Activated CD8-positive, alpha-beta memory T cell treated with anti-CD3 and anti-CD28 coated beads for 36 hours (primary cell): ENCODE measurements at regions not wholly inside any gene's neighbourhood (a gene's known extent, or its start where the extent isn't known, plus 50 kb on each side); places are given as distances from the start of the nearest gene placed in this dataset.
"Not testable (repeated sequence)": the region's sequence is repeated elsewhere in the genome, so short reads cannot be mapped to it uniquely, and the experiment has no call there.

Source experiments
- CTCF ChIA-PET: fragments of 350-600 bp; sonication (Branson Sonifier 250); formaldehyde crosslinking; loops from one replicate; lab custom pipeline; 2021; ENCODE audit warnings: antibody characterized with exemption; lab: Charles Lee
- POLR2A ChIA-PET: fragments of 350-600 bp; sonication (Branson Sonifier 250); formaldehyde crosslinking; loops from one replicate; lab custom pipeline; 2021; ENCODE audit warnings: antibody characterized with exemption; lab: Charles Lee

- ChIA-PET CTCF (no interaction called here), POLR2A (no interaction called here)
Observed at GRCh38 chr13:99730403-99730802, 229.1 kb downstream of the TM9SF2 start.

- POLR2A ChIA-PET: no interaction called here
- CTCF ChIA-PET: no interaction called here
Observed at GRCh38 chr13:99729745-99730144, 228.5 kb downstream of the TM9SF2 start.

DNA sequence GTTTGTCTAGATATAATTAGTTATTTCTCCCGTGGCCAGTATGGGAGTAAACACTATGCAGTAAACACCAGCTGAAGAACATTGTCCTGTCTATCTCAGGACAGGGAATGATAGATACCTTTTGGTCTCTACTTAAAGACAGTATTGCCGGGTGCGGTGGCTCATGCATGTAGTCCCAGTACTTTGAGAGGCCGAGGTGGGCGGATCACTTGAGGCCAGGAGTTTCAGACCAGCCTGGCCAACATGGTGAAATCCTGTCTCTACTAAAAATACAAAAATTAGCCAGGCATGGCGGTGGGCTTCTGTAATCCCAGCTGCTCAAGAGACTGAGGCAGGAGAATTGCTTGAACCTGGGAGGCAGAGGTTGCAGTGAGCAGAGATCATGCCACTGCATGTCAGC, 226.4 kb downstream of the TM9SF2 start:
- POLR2A ChIA-PET, CTCF ChIA-PET: not testable (repeated sequence)

DNA sequence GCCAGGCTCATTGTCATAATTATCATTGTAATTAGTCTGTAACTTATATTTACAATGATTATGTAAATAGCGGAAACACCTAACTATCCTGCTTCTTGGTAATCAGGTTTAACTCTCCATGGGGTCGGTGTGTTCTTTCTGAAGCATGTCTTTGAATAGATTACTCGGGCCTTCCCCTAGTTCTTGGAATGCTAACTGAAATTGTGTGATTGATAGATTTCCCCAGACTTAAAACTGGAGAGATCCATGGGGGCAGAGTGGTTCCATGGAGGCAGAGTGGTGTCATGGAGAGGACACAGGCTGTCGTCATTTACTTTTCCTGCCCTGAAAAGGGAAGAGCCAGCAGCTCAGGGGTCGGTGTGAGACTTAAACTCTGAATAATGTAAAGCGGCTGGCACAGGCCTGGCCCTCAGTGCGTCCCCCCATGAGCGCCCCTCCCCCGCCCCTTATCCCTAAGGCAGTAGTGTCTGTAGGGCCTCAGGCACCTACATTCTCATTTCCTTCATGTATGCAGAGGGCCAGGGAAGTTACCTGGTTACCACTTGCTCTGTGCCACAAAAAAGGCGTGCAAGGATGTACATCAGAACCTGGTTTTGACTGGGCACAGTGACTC, 225.1 kb downstream of the TM9SF2 start:
- ChIA-PET POLR2A (no interaction called here), CTCF (no interaction called here)

DNA sequence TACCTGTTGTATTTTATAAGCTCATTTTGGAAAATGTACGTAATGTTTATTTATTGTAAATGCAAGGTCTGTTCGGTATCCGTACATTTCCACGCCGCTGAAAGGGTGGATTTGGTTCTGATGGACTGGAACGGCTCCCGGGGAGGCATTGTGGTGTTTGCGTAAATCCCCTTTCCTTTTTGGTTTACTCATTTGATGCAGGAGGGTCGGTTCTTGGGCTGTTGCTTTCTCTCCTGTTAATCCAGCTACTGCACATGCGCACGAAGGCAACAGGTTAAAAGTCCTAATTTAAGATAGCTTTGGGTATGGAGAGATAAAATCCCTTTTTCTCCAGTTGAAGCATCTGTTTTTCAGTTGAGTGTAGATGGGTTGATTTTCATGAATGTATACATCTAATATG, 224.4 kb downstream of the TM9SF2 start:
- CTCF ChIA-PET: no interaction called here
- POLR2A ChIA-PET: no interaction called here

DNA sequence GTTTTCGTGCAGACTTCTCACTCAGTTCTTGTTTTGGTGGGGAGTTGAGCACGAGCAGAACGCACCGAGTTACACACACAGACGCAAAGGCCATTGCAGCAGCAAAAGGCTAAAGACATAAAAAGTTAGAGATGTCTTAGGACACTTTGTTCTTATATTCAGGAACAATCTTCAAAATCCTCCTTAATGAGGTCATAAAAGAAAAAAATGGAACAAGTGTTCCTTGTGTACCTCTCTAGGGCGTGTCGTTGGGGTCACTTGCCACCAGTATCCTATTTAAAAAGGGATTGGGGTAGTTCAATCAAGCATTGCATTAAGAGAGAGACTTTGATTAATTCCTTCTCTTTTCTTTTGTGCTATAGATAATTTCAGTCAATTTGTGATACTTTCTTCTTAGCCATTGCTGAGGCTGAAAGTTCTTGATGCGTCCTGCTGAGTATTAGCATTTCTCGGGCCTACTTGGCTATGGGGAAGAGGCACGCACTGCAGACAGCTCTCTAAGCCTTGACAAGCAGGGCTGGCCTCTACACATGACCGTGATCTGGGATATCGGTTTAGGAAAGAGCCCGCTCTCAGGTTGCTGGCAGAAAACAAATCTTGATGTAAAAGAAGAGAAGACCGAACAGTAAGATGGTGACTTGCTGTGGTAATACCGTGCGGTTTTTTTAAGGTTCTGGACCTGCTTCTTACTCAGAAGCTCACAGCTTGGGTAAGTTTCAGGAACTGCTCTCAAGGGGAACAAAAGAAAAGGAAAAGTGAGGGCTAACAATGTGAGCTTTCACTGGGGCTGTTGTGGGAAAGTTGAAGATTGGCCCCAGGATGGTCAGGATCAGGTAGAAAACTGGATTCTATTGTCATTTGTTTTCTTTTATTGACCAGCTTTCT, 223.6 kb downstream of the TM9SF2 start:
- ChIA-PET POLR2A (no interaction called here), CTCF (no interaction called here)

DNA sequence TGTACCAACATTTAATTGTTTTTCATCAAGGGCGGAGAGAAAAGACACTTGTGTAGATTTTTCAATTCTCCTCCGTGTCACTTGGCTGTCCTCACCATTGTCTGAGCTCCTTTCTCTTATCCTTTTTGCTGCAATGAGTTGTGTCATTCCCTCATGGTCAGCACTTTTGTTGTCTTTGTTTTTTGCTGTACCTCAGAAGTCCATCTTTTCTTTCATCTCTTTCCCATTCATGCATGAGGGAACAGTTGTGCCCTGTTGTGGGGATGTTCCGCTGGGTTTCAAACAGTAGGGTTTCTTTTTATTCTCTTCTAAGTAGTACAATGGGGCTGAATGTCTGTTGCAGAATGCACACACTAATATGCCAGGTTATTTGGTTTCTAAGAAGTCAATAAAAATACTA, 222.6 kb downstream of the TM9SF2 start:
- POLR2A ChIA-PET: no interaction called here
- CTCF ChIA-PET: no interaction called here

DNA sequence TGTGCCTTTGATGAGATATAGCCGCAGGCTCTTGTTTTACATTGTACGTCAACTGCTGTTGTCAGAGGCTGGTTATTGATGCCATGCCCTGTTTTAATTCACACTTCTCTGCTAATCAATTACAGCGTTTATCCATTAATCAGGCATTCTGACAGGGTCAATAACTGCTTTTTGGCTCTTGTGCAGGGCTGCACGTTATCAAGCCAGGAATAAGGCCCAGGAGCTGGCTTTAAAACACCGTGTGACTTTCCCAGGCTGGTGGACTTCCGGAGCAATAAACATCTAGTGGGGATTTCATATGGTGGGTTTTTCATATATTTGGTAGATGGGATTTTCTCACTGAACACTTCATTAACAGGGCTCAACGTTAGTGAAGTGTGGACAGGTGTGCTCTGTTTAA, 221.7 kb downstream of the TM9SF2 start:
- CTCF ChIA-PET: no interaction called here
- POLR2A ChIA-PET: no interaction called here

DNA sequence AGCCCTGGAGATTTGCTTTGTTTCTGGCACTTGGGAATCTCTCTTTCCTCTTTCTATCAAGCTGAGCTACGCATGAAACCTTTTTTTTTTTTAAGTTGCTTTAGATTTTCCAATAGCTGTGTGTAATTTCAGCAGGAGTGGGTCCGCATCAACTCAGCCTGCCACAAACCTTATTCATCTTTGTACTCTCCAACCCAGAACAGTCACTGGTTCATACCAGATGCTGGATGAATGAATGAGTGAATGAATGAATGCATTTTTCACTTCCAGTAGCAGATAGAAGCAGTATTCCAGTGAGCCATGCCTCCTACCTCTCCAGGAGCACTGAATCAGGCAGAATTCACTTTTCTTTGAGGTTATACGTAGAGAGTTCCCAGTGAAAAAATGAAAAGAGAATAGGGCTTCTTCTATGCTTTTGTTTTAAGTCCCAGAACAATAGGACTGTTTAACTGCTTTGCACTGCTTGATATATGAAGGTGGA, 221.1 kb downstream of the TM9SF2 start:
- POLR2A ChIA-PET: no interaction called here
- CTCF ChIA-PET: no interaction called here

GRCh38 chr13:99721606-99722337, 220.5 kb downstream of the TM9SF2 start:
- ChIA-PET POLR2A (interaction anchor here (0.6 kb wide), 1 partner anchor 147 kb away, joined by 3 read pairs; no protein-coding TSS in a partner anchor), CTCF (no interaction called here)

- POLR2A ChIA-PET: no interaction called here
- CTCF ChIA-PET: no interaction called here
Observed at GRCh38 chr13:99717959-99718674, 216.8 kb downstream of the TM9SF2 start.

DNA sequence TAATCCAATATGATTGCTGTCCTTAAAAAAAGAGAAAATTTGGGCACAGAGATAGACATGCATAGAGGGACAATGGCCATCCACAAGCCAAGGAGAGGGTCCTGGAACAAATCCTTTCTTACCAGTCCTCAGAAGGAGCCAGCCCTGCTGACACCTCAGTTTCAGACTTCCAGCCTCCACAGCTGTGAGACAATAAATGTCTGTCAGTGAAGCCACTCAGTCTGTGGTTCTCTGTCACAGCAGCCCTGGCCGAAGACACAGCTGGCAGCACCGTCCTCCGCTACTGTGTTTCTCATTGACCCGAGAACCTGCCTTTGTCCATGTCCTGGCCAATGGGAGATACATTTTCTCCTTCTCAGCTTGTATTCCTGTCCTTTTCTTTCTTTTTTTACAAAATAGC, 207.9 kb downstream of the TM9SF2 start:
- POLR2A ChIA-PET: no interaction called here
- CTCF ChIA-PET: no interaction called here

DNA sequence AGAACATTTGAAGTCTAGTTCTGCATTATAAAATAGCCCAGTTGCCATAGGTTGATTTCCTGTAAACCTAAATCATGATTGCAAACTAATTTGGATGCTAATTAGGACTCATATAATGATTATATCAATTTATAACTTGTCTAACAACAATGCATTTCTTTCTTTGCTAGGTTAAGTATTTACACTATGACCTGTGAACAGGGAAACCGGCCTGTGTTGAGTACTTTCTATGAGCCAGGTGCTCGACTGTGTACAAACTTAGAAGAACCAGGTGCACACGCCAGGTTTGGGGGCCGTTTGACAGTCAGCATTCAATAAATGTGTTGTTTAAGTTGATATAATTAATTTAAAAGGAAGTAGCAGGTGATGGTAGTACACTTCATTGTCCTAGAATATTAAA, 203.1 kb downstream of the TM9SF2 start:
- CTCF ChIA-PET: no interaction called here
- POLR2A ChIA-PET: no interaction called here

DNA sequence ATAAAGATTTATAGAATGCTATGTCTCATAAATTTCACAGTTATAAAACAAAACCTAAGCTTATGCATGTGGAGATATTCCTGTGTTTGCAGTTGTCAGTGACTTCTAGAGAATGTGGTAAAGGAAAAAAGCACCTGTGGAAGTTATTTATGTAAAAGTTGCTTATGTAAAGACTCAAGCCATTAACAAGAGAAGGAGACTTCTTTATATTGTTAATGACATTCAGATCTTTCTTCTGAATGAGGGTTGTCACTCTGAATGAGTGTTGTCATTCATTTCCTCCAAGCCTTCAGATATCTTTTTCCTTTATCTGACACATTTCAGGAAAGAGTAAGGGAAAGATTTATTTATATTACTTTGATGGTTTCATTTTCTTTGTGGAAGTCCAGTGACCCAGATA, 202.6 kb downstream of the TM9SF2 start:
- ChIA-PET CTCF (no interaction called here), POLR2A (no interaction called here)

GRCh38 chr13:99702687-99703319, 201.5 kb downstream of the TM9SF2 start:
- POLR2A ChIA-PET: no interaction called here
- CTCF ChIA-PET: no interaction called here

DNA sequence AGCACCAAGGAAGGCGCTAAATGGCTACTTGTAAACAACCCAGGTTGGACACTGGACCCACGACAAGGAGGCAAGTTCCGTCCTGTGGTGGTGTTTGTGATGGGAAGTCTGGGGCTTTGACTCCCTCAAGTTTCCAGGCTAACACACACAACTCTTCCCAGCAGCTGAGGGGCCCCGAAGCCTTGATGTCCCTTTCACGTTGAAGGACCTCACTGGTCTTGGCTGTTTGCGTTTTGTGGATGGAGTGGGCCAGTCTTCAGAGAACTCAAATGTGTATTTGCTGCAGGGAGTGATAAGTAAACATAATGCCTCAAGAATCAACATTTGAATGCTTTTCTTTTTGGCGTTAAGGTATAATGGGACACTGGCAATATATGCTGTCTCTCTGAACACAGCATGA, 199.2 kb downstream of the TM9SF2 start:
- CTCF ChIA-PET: no interaction called here
- POLR2A ChIA-PET: no interaction called here

- ChIA-PET POLR2A (no interaction called here), CTCF (no interaction called here)
Observed at GRCh38 chr13:99698816-99699099, 197.5 kb downstream of the TM9SF2 start.

GRCh38 chr13:99698010-99698815, 196.9 kb downstream of the TM9SF2 start:
- CTCF ChIA-PET: no interaction called here
- POLR2A ChIA-PET: no interaction called here

DNA sequence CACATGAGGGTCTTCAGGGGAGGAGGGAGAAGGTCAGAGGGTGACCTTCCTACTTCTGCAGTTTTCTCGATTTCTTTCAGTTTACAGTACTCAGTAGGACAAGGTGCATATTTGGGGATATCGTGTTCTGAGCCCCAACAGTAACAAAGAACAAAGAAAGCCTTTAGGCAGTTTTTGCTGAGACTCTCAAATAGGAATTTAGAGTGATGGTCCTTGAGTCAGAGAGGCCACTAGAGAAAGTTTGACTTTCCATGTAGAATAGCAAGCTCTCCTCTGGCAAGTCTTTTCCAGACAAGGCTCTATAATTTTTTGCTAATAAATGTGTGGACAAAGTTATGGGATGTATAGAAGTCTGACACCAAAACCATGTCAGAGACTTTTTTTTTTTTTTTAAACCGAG, 194.6 kb downstream of the TM9SF2 start:
- CTCF ChIA-PET: interaction anchor here (0.7 kb wide), 1 partner anchor 1142 kb away, joined by 3 read pairs; no protein-coding TSS in a partner anchor
- POLR2A ChIA-PET: no interaction called here
